ENCODE measurements at regions not wholly inside any gene's neighbourhood (a gene's known extent, or its start where the extent isn't known, plus 50 kb on each side); places are given as distances from the start of the nearest gene placed in this dataset.
"Not testable (repeated sequence)": the region's sequence is repeated elsewhere in the genome, so short reads cannot be mapped to it uniquely, and the experiment has no call there.

DNA sequence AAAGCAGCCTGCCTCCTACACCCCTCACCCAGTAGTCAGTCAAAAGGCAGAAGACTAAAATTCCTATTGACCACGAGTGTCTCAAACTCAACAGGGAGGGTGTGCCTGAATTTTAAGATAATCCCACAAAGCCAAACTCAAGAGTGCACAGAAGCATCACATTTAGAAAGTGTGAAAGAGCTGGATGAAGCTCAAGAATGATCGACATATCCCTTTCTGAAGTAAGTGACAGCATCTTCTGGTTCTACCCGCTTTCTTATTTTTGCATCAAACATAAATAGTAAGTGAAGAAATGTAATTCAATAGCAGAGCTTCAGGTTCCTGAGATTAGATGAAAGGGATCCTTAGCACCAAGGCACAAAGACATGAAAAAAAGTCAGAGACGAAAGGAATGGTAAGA lies 64.5 kb upstream of the BACH2 start:
- intact Hi-C loops (cut with micrococcal nuclease; ENCODE audit: unreplicated experiment): no loop called here
- Histone ChIP-seq H3K79me2 (ENCODE audit: insufficient read depth, low read depth, low read length) (no peaks in the 10 kb centered on the region), H2AFZ (ENCODE audit: low read length) (peak overlapping the region; percentile 12; the same call in 1 of the 2 replicates), H3K27ac (ENCODE audit: low read depth, low read length, poor library complexity, severe bottlenecking) (no peak overlapping the region), H3K9me2 (ENCODE audit: insufficient read depth, low read length) (no peaks in the 10 kb centered on the region), H3K9me3 (ENCODE audit: low read length) (no peaks in the 10 kb centered on the region; the same call in 1 of the 2 replicates), H3K4me1 (ENCODE audit: insufficient read depth, low read length, poor library complexity, severe bottlenecking) (no peaks in the 10 kb centered on the region), H3K4me2 (ENCODE audit: low read length) (no peak overlapping the region), H3K4me3 (ENCODE audit: low read depth, low read length, poor library complexity, severe bottlenecking) (no peak overlapping the region), H4K20me1 (ENCODE audit: insufficient read depth, low read length) (no peaks in the 10 kb centered on the region), H3K36me3 (ENCODE audit: insufficient read depth, low read length) (no peaks in the 10 kb centered on the region)
- BruUV-seq (replicated peaks): no TSS peak
- TF ChIP-seq CTCF (conservative IDR thresholded peaks at IDR 0.05; ENCODE audit: low read length): no peak
- no peak for TF ChIP-seq EZH2phosphoT487 (IDR thresholded peaks at IDR 0.05; ENCODE audit: borderline replicate concordance, low read depth, low read length)
- DNase-seq (ENCODE audit: low spot score): no peak
- POLR2A ChIA-PET: interaction anchor here (1.0 to 3.4 kb wide), 6 partner anchors 9 to 63 kb away, joined by 3 to 35 read pairs (median 4); no protein-coding TSS in a partner anchor
- CTCF ChIA-PET (ENCODE audit: unreplicated experiment): no interaction called here

DNA sequence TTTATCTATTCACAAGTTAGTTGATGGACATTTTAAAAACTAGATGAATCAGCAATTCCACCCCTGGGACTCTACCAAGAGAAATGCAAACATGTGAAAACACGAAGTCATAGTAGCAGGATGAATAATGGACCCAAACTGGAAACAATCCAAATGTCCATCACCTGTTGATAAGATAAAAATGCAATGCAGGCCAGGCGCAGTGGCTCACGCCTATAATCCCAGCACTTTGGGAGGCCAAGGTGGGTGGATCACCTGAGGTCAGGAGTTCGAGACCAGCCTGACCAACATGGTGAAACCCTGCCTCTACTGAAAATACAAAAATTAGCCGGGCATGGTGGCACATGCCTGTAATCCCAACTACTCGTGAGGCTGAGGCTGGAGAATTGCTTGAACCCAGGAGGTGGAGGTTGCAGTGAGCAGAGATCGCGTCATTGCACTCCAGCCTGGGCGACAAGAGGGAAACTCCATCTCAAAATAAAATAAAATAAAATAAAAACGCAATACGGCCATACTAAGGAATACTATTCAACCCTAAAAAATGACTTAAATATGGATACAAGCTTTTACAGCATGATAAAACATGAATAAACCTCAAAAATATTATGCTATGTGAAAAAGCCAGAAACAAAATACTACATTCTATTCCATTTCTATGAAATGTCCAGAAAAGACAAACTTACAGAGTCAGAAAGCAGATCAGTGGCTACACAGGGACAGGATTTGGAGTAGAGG lies 61.6 kb upstream of the BACH2 start:
- H3K9me3 ChIP-seq (ENCODE audit: low read length); H3K36me3 ChIP-seq (ENCODE audit: insufficient read depth, low read length); H3K4me3 ChIP-seq (ENCODE audit: low read depth, low read length, poor library complexity, severe bottlenecking); intact Hi-C loops (cut with micrococcal nuclease; ENCODE audit: unreplicated experiment); H4K20me1 ChIP-seq (ENCODE audit: insufficient read depth, low read length); H3K4me2 ChIP-seq (ENCODE audit: low read length); DNase-seq (ENCODE audit: low spot score); H2AFZ ChIP-seq (ENCODE audit: low read length); CTCF ChIA-PET (ENCODE audit: unreplicated experiment); H3K27ac ChIP-seq (ENCODE audit: low read depth, low read length, poor library complexity, severe bottlenecking); H3K79me2 ChIP-seq (ENCODE audit: insufficient read depth, low read depth, low read length); H3K9me2 ChIP-seq (ENCODE audit: insufficient read depth, low read length); BruUV-seq (replicated peaks): not testable (repeated sequence)
- peaks cover 15% of the 10 kb centered on the region for H3K4me1 ChIP-seq (ENCODE audit: insufficient read depth, low read length, poor library complexity, severe bottlenecking)
- POLR2A ChIA-PET: interaction anchor here (1.0 to 2.3 kb wide), 3 partner anchors 12 to 17 kb away, joined by 3 to 8 read pairs (median 4); no protein-coding TSS in a partner anchor

DNA sequence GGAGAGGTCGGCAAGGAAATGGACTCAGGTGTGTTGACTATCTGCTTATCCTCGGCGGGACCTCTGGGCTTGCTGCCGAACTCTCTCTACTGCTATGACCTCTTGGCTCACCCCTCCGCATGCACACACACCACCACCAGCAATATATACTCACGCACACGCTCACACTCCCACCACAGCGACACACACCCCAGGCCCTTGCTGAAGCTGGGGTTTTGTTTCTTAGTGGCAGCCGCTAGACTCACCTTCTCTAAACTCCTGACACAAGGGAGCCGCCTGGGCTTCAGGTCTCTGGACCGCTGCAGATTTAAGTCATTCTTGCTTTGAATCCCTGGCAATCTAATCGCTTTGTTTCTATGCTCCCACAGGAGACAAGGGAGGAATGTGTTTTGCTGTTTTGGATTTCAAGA lies 59.4 kb upstream of the BACH2 start:
- TF ChIP-seq CTCF (conservative IDR thresholded peaks at IDR 0.05; ENCODE audit: low read length) (no peak), EZH2phosphoT487 (IDR thresholded peaks at IDR 0.05; ENCODE audit: borderline replicate concordance, low read depth, low read length) (no peak)
- Histone ChIP-seq H3K4me1 (ENCODE audit: insufficient read depth, low read length, poor library complexity, severe bottlenecking) (peaks cover 30% of the 10 kb centered on the region), H3K27ac (ENCODE audit: low read depth, low read length, poor library complexity, severe bottlenecking) (no peak overlapping the region), H3K9me2 (ENCODE audit: insufficient read depth, low read length) (no peaks in the 10 kb centered on the region), H3K36me3 (ENCODE audit: insufficient read depth, low read length) (no peaks in the 10 kb centered on the region), H4K20me1 (ENCODE audit: insufficient read depth, low read length) (no peaks in the 10 kb centered on the region), H3K9me3 (ENCODE audit: low read length) (no peaks in the 10 kb centered on the region; the same call in 1 of the 2 replicates), H3K79me2 (ENCODE audit: insufficient read depth, low read depth, low read length) (no peaks in the 10 kb centered on the region), H3K4me2 (ENCODE audit: low read length) (no peak overlapping the region), H2AFZ (ENCODE audit: low read length) (no peak overlapping the region), H3K4me3 (ENCODE audit: low read depth, low read length, poor library complexity, severe bottlenecking) (no peak overlapping the region)
- no peak for DNase-seq (ENCODE audit: low spot score)
- ChIA-PET POLR2A (interaction anchor here (1.0 kb wide), 1 partner anchor 8 kb away, joined by 3 read pairs; no protein-coding TSS in a partner anchor), CTCF (ENCODE audit: unreplicated experiment) (no interaction called here)
- no TSS peak for BruUV-seq (replicated peaks)
- intact Hi-C loops (cut with micrococcal nuclease; ENCODE audit: unreplicated experiment): no loop called here
